ENCODE measurements at regions not wholly inside any gene's neighbourhood (a gene's known extent, or its start where the extent isn't known, plus 50 kb on each side); places are given as distances from the start of the nearest gene placed in this dataset.

DNA sequence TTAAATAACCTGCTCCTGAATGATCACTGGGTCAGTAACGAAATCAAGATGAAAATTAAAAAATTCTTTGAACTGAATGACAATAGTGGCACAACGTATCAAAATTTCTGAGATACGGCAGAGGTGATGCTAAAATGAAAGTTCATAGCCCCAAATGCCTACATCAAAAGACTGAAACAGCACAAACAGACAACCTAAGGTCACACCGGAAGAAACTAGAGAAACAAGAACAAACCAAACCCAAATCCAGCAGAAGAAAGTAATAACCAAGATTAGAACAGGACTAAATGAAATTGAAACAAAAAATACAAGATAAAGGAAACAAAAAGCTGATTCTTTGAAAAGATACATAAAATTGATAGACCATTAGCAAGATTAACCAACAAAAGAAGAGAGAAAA lies 324.1 kb downstream of the RBM26 start:
- H3K27me3 Mint-ChIP-seq, result no peaks in the 10 kb centered on the region
- no peak overlapping the region for H3K4me3 Mint-ChIP-seq
- no peaks in the 10 kb centered on the region for H3K9me3 Mint-ChIP-seq
- no peak overlapping the region for H3K27ac Mint-ChIP-seq
- no peaks in the 10 kb centered on the region for H3K4me1 Mint-ChIP-seq (ENCODE audit: low read depth)
- no peak for DNase-seq
- H3K36me3 Mint-ChIP-seq (ENCODE audit: low read depth), result no peaks in the 10 kb centered on the region

DNA sequence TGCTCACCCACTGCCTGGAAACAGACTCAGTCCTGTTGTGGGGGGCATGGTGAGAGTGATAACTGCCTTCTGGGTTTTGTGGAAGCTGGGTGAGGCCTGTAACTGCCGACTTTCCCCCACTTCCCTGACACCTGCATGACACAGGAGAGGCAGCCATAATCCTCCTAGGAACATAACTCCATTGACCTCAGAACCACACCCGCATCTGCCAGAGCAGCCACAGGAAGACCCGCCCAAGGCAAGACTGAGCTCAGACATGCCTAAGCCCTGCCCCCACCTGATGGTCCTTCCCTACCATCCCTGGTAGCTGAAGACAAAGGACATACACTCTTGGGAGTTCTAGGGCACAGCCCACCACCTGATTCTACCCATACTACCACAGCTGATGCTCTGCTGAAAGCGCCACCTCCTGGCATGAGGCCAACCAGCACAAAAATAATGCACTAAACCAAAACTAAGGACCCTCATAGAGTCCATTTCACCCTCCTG lies 326.7 kb downstream of the RBM26 start:
- DNase-seq, result no peak
- Mint-ChIP-seq H3K36me3 (ENCODE audit: low read depth) (no peaks in the 10 kb centered on the region), H3K27me3 (no peaks in the 10 kb centered on the region), H3K27ac (no peak overlapping the region), H3K9me3 (no peaks in the 10 kb centered on the region), H3K4me3 (no peak overlapping the region), H3K4me1 (ENCODE audit: low read depth) (no peaks in the 10 kb centered on the region)

DNA sequence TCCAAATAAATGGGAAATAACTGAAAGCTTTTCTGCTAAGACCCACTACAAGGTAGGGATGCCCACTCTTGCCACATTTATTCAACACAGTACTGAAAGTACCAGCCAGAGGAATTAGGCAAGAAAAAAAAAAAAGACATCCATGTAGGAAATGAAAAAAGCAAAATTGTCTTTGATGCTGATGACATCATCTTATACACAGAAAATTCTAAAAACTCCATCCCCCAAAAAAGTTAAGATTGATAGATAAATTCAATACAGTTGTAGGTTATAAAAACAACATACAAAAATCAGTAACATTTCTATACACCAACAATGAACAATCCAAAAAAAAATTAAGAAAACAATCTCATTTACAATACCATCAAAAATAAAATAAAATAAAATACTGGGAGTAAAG lies 330.4 kb downstream of the RBM26 start:
- no peak for DNase-seq
- Mint-ChIP-seq H3K36me3 (ENCODE audit: low read depth) (no peaks in the 10 kb centered on the region), H3K4me3 (no peak overlapping the region)

DNA sequence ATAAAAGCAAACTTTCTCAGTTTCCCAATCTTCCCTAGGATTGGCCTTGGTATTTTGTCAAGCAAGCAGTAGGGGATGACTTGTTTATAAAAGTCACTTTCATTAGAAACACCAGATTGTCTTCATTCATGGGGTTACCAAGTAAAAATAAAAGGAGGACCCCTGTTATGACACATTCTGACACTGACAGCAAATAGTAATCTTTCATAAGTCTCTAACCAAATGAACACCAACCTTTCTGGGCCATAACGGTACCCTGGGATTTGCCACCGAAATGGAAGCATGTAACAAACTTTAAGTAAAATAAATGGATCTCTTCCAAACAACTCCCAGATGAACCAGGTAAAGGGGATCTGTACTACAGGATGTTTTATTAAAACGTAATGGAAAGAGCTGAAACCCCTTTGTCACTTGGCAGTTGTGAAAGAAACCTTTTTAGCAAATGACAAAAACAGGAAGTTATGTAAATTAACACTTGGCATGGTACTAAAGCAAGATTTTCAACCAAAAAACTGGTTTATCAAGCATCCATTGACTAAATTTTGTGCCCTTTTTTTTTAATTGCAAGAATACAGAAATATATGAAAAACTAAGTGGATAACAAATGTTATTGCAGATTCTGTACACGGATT lies 335.6 kb downstream of the RBM26 start:
- H3K4me3 Mint-ChIP-seq, result no peak overlapping the region
- H3K27me3 Mint-ChIP-seq, result peaks cover 18% of the 10 kb centered on the region
- DNase-seq, result no peak
- H3K36me3 Mint-ChIP-seq (ENCODE audit: low read depth), result no peaks in the 10 kb centered on the region
- H3K9me3 Mint-ChIP-seq, result no peaks in the 10 kb centered on the region
- H3K27ac Mint-ChIP-seq, result no peak overlapping the region
- no peaks in the 10 kb centered on the region for H3K4me1 Mint-ChIP-seq (ENCODE audit: low read depth)

More for the DNA sequence above, 330.4 kb downstream of the RBM26 start:
- Mint-ChIP-seq H3K27ac (no peak overlapping the region), H3K4me1 (ENCODE audit: low read depth) (no peaks in the 10 kb centered on the region), H3K27me3 (no peaks in the 10 kb centered on the region), H3K9me3 (no peaks in the 10 kb centered on the region)

DNA sequence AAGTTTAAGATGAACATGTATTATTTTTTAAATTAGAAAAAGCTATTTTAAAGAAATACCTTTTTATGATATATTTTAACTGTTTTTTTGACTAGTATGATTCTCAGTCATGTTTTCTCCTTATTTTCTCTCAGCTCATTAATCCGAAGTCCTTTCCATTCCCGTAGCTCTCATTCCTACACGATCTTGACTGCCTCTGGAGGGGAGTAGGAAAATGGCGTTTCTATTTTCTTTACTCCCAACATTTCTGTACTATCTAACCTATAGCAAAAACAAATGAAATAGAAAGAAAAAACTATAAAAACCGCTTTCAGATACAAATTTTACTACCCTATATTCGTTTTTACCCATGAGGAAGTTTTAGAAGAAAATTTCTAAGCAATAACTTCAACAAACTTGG lies 343.8 kb downstream of the RBM26 start:
- no peaks in the 10 kb centered on the region for H3K4me1 Mint-ChIP-seq (ENCODE audit: low read depth)
- no peaks in the 10 kb centered on the region for H3K36me3 Mint-ChIP-seq (ENCODE audit: low read depth)
- no peak overlapping the region for H3K4me3 Mint-ChIP-seq
- H3K27ac Mint-ChIP-seq, result no peak overlapping the region
- H3K9me3 Mint-ChIP-seq, result no peaks in the 10 kb centered on the region
- H3K27me3 Mint-ChIP-seq, result peaks cover 20% of the 10 kb centered on the region
- DNase-seq, result no peak

DNA sequence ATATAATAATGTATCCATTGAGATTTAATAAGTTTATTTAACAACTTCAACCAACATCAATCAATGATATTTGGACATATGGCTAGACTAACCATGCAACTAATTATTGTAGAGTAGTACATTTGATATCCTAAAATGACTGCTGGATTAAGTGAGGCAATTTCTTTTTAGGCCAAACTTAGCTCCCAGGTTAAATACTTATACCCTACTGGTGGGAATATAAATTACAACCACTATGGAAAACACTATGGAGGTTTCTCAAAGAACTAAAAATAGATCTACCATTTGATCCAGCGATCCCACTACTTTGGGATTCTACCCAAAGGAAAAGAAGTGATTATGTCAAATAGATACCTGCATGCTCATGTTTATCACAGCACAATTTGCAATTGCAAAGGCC lies 345.8 kb downstream of the RBM26 start:
- Mint-ChIP-seq H3K36me3 (ENCODE audit: low read depth) (no peaks in the 10 kb centered on the region), H3K4me3 (no peak overlapping the region), H3K27me3 (peaks cover 15% of the 10 kb centered on the region), H3K9me3 (no peaks in the 10 kb centered on the region), H3K27ac (no peak overlapping the region), H3K4me1 (ENCODE audit: low read depth) (no peaks in the 10 kb centered on the region)
- no peak for DNase-seq

DNA sequence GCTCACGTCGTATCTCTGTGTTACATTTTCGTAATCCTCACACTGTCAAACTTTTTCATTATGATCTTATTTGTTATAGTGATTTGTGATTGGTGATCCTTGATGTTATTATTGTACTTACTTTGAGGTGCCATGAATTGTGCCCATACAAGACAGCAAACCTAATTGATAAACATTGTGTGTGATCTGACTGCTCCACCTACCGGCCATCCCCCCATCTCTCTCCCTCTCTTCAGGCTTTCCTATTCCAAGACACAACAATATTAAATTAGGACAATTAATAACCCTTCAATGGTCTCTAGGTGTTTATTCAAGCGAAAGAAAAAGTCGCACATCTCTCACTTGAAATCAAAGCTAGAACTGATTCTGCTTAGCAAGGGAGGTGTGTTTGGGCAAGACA lies 349.3 kb downstream of the RBM26 start:
- no peak overlapping the region for H3K27ac Mint-ChIP-seq
- no peaks in the 10 kb centered on the region for H3K36me3 Mint-ChIP-seq (ENCODE audit: low read depth)
- H3K4me3 Mint-ChIP-seq, result no peak overlapping the region
- no peaks in the 10 kb centered on the region for H3K9me3 Mint-ChIP-seq
- DNase-seq, result no peak
- H3K27me3 Mint-ChIP-seq, result peaks cover 6% of the 10 kb centered on the region
- no peaks in the 10 kb centered on the region for H3K4me1 Mint-ChIP-seq (ENCODE audit: low read depth)

DNA sequence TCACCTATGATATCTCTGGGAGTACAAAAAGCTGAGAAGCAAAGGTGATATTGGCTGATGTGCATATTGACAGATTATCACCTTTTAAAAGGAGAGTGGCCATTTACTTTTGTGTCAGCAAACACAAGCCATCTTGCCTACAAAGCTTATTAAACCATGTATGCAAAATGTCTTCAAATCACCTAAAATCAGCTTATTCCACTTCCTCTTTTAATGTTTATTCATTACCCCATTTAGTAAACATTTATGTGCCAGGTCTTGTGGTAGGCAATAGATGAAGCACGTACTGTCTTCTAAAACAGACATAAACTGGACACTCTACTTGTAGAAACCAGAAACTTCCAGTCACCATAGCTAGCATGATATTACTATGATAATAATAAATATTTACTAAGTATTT lies 354.6 kb downstream of the RBM26 start:
- no peak overlapping the region for H3K27ac Mint-ChIP-seq
- DNase-seq, result no peak
- H3K4me3 Mint-ChIP-seq, result no peak overlapping the region
- H3K9me3 Mint-ChIP-seq, result no peaks in the 10 kb centered on the region
- no peaks in the 10 kb centered on the region for H3K4me1 Mint-ChIP-seq (ENCODE audit: low read depth)
- H3K27me3 Mint-ChIP-seq, result peaks cover 5% of the 10 kb centered on the region
- no peaks in the 10 kb centered on the region for H3K36me3 Mint-ChIP-seq (ENCODE audit: low read depth)

DNA sequence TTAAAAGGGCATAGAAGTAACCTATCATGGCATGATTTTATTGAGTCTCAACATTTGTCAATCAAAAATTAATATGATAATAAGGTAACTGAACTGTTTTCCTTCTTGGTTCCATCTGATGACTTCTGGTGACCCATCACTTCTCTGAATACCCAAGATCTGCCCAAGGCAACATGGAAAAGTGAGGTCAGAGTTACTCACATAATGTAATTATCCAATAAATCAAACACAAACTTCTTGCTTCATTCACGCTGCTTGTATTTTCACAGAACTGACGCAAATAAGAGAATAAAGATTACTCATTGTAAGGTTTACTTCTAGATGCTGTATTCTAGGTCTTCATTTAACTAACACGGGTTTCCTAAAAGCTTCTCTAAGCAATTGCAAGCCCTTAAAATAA lies 361.6 kb downstream of the RBM26 start:
- Mint-ChIP-seq H3K27ac (no peak overlapping the region), H3K4me1 (ENCODE audit: low read depth) (no peaks in the 10 kb centered on the region), H3K27me3 (peaks cover 5% of the 10 kb centered on the region), H3K4me3 (no peak overlapping the region), H3K36me3 (ENCODE audit: low read depth) (no peaks in the 10 kb centered on the region), H3K9me3 (no peaks in the 10 kb centered on the region)
- DNase-seq, result no peak

DNA sequence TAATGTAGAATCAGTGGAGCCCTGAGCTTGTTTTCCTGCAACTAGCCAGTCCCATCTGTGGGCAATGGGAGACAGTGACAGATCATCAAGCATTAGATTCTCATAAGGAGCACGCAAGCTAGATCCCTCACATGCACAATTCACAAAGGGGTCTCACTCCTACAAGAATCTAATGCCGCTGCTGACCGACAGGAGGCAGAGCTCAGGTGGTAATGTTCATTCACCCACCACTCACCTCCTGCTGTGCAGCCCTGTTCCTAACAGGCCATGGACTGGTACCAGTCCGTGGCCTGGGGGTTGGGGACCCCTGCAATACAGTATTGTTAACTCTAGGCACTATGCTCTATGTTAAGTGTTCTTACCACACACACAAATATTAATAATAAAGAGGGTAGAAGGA lies 362.8 kb downstream of the RBM26 start:
- no peaks in the 10 kb centered on the region for H3K4me1 Mint-ChIP-seq (ENCODE audit: low read depth)
- H3K4me3 Mint-ChIP-seq, result no peak overlapping the region
- H3K36me3 Mint-ChIP-seq (ENCODE audit: low read depth), result no peaks in the 10 kb centered on the region
- DNase-seq, result no peak
- no peaks in the 10 kb centered on the region for H3K9me3 Mint-ChIP-seq
- H3K27ac Mint-ChIP-seq, result no peak overlapping the region
- peaks cover 5% of the 10 kb centered on the region for H3K27me3 Mint-ChIP-seq

DNA sequence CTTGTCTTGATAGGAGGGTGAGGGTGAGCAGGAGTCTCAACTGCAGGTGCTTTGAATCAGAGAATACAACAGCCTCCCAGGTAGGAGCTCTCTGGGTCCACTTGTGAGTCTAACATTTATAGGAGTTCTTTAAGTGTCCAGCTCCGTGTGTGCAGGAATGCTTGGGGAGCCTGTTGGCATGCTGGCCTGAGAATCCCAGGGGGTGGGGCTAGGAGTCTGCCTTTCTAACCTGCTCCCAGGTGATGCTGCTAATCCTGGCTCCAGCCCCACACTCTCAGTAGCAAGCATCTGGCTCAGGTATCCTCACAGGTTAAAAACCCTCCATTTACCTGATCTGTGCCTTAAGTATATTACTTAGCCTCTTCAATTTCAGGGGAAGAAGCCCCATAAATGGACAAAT lies 368.9 kb downstream of the RBM26 start:
- no peak overlapping the region for H3K27ac Mint-ChIP-seq
- peaks cover 4% of the 10 kb centered on the region for H3K27me3 Mint-ChIP-seq
- H3K4me1 Mint-ChIP-seq (ENCODE audit: low read depth), result no peaks in the 10 kb centered on the region
- no peak overlapping the region for H3K4me3 Mint-ChIP-seq
- DNase-seq, result no peak
- no peaks in the 10 kb centered on the region for H3K9me3 Mint-ChIP-seq
- H3K36me3 Mint-ChIP-seq (ENCODE audit: low read depth), result no peaks in the 10 kb centered on the region

DNA sequence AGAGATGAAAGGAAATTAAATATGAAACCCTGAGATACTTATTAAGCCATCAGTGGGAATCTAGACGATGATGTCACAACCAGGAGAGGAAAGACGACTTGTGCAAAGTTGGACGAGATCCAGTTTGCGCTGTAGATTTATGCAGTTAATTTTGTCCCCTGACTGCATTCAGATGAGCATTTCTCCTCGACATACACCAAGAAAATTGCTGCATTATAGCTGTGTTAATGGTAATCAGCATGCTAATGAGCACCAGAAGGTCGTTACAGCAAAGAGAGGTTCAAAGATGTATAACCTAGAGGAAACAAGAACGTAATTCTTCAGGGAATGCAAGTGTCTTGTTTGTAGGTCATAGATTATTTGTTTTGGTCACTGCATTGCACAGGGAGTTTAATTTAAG lies 371.7 kb downstream of the RBM26 start:
- Mint-ChIP-seq H3K9me3 (no peaks in the 10 kb centered on the region), H3K27ac (no peak overlapping the region), H3K27me3 (peaks cover 7% of the 10 kb centered on the region), H3K4me3 (no peak overlapping the region), H3K36me3 (ENCODE audit: low read depth) (no peaks in the 10 kb centered on the region), H3K4me1 (ENCODE audit: low read depth) (no peaks in the 10 kb centered on the region)
- DNase-seq, result no peak

DNA sequence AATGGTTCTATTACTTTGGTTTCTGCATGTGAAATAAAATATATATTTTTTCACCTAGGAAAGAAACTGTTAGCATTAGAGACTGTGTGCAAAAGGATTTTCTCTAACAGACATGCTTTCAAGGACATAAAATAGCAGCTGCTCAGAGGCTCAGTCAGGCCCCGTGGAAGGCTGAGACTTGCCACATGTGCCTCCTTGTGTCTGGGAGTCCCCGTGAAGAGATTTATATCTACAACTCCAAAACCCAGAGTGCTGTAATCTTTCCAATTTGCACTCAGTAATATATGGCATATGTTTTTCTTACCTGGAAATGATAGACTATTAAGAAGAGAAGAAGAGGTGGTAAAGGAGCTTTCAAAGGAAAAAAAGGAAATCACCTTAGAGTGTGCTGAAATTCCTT lies 371.6 kb upstream of the OBI1 start:
- Mint-ChIP-seq H3K27me3 (peaks cover 13% of the 10 kb centered on the region), H3K36me3 (ENCODE audit: low read depth) (no peaks in the 10 kb centered on the region), H3K4me3 (no peak overlapping the region), H3K9me3 (no peaks in the 10 kb centered on the region), H3K27ac (no peak overlapping the region), H3K4me1 (ENCODE audit: low read depth) (no peaks in the 10 kb centered on the region)
- DNase-seq, result no peak

DNA sequence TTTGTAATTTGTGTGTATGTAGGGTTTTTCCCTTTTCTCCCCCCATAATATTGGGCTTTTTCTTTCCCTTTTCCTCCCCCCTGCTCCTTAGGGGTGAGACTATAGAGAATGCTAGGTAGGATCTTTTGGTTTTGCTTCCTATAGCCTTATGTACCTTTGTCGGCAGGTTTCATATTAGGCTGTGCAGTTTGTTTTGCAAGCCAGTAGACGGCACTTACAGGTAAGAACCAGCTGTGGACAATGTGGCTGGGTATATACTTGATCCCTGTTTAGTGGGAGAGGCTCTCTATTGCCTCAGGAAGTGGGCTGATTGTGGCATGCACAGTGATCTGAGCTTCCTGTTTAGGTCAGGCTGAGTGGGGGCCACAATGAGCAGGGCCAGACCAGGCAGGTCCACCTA lies 359.2 kb upstream of the OBI1 start:
- no peak for DNase-seq
- no peaks in the 10 kb centered on the region for H3K36me3 Mint-ChIP-seq (ENCODE audit: low read depth)
- no peak overlapping the region for H3K27ac Mint-ChIP-seq
- H3K9me3 Mint-ChIP-seq, result peaks cover 10% of the 10 kb centered on the region
- H3K27me3 Mint-ChIP-seq, result peaks cover 13% of the 10 kb centered on the region
- H3K4me3 Mint-ChIP-seq, result no peak overlapping the region
- no peaks in the 10 kb centered on the region for H3K4me1 Mint-ChIP-seq (ENCODE audit: low read depth)

DNA sequence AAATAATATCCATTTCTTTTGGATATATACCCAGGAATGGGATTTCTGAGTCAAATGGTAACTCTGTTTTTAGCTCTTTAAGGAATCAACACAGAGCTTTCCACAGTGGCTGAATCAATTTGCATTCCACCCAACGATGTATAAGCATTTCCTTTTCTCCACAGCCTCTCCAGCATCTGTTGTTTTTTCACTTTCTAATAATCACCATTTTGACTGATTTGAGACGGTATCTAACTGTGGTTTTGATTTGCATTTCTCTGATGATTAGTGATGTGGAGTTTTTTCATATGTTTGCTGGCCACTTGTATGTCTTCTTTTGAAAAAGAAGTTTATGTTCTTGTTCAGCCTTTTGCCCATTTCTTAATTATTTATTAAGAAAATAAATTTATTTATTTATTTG lies 352.2 kb upstream of the OBI1 start:
- no peaks in the 10 kb centered on the region for H3K36me3 Mint-ChIP-seq (ENCODE audit: low read depth)
- H3K27me3 Mint-ChIP-seq, result peaks cover 8% of the 10 kb centered on the region
- no peaks in the 10 kb centered on the region for H3K4me1 Mint-ChIP-seq (ENCODE audit: low read depth)
- no peak overlapping the region for H3K27ac Mint-ChIP-seq
- no peak for DNase-seq
- no peaks in the 10 kb centered on the region for H3K9me3 Mint-ChIP-seq
- H3K4me3 Mint-ChIP-seq, result no peak overlapping the region

All from activated T-cell treated with anti-CD3 and anti-CD28 coated beads, Interleukin-2, amount 50 U/mL, for 24 hours (primary cell).